HCT116 (cell line): ENCODE measurements at regions not wholly inside any gene's neighbourhood (a gene's known extent, or its start where the extent isn't known, plus 50 kb on each side); places are given as distances from the start of the nearest gene placed in this dataset.

ENCODE experiments used
- ATAC-seq: fragments of 200-7000 bp; cut with Tn5 transposase; 2 replicates; pipeline ENCODE4 v1.9.1; 2020; ENCODE audit warnings: mild to moderate bottlenecking, moderate library complexity
- BruUV-seq: library from RNA; stranded (reverse); fragments of 400-500 nt; replicated peaks from 2 replicates; lab custom pipeline; 2021; lab: Mats Ljungman, UMichigan
- CTCF ChIA-PET: fragments of 300-600 bp; sonication (Branson Sonifier 250); formaldehyde crosslinking; loops from one replicate; lab custom pipeline; 2021; ENCODE audit warnings: antibody characterized with exemption; lab: Charles Lee
- POLR2A ChIA-PET: fragments of 300-600, 350-600 bp; sonication (Branson Sonifier 250); formaldehyde crosslinking; loops from one replicate; lab custom pipeline; 2021; ENCODE audit warnings: antibody characterized with exemption; lab: Charles Lee
- RAD21 ChIA-PET, 2 experiments: fragments of 300-600 bp; sonication (Branson Sonifier 250); formaldehyde crosslinking; loops; one replicate each; lab custom pipeline; 2023; ENCODE audit warnings: low total read pairs in 2 of 2; ENCODE audit not compliant: uncharacterized antibody in 2 of 2, unreplicated experiment in 2 of 2, low non-redundant PET in 1 of 2; lab: Charles Lee
- DNase-seq: peaks from one replicate; pipeline ENCODE4 v3.0.0-alpha.2; 2010; ENCODE audit warnings: low read depth, low spot score
- H2AFZ ChIP-seq: fragments of 200-600 bp; shearing (Covaris generic), sonication (generic); 2 replicates; pipeline ENCODE4 v1.6.1; 2017; ENCODE audit warnings: low read depth, mixed run types, mixed read lengths, antibody characterized with exemption, low read length; ENCODE audit not compliant: poor library complexity, severe bottlenecking
- H3K27ac ChIP-seq: 2 replicates; pipeline ENCODE4 v1.5.1; 2012; ENCODE audit warnings: low read depth, low read length
- H3K27me3 ChIP-seq: fragments of 200-600 bp; sonication (generic); 2 replicates; pipeline ENCODE4 v1.6.1; 2016; ENCODE audit warnings: mixed run types, low read length, mixed read lengths; ENCODE audit not compliant: insufficient read depth
- H3K36me3 ChIP-seq, 2 experiments: fragments of 200-500 bp in 1 of 2; fragments of 200-600 bp in 1 of 2; sonication (Bioruptor generic) in 1 of 2; sonication (generic) in 1 of 2; 2 replicates each; pipeline versions ENCODE4 v1.5.1 to v1.6.1; 2014 to 2016; ENCODE audit warnings: low read length in 2 of 2, inconsistent platforms in 1 of 2, mixed read lengths in 1 of 2, mixed run types in 1 of 2; ENCODE audit not compliant: insufficient read depth in 2 of 2, control insufficient read depth in 1 of 2
- H3K4me1 ChIP-seq, 2 experiments: fragments of 200-600 bp in 1 of 2; sonication (generic) in 1 of 2; 2 replicates each; pipeline versions ENCODE4 v1.5.1 to v1.6.1; 2012 to 2017; ENCODE audit warnings: low read length in 2 of 2, inconsistent platforms in 1 of 2, mild to moderate bottlenecking in 1 of 2, mixed read lengths in 1 of 2, mixed run types in 1 of 2, moderate library complexity in 1 of 2; ENCODE audit not compliant: insufficient read depth in 2 of 2, control insufficient read depth in 1 of 2
- H3K4me2 ChIP-seq: fragments of 200-600 bp; sonication (generic); 2 replicates; pipeline ENCODE4 v1.6.1; 2017; ENCODE audit warnings: mixed run types, low read length, mixed read lengths
- H3K4me3 ChIP-seq, 2 experiments: fragments of 200-600 bp in 1 of 2; sonication (generic) in 1 of 2; replicated peaks in 1 of 2; 2 replicates each; pipeline ENCODE4 v1.5.1; 2011 to 2016; ENCODE audit warnings: low read length in 2 of 2, control low read depth in 1 of 2, low read depth in 1 of 2, mild to moderate bottlenecking in 1 of 2, mixed read lengths in 1 of 2, mixed run types in 1 of 2
- H3K79me2 ChIP-seq: fragments of 200-600 bp; sonication (generic); 2 replicates; pipeline ENCODE4 v1.6.1; 2017; ENCODE audit warnings: mild to moderate bottlenecking, mixed run types, low read length, moderate library complexity, mixed read lengths; ENCODE audit not compliant: insufficient read depth
- H3K9ac ChIP-seq: fragments of 200-600 bp; sonication (generic); 2 replicates; pipeline ENCODE4 v1.6.1; 2016; ENCODE audit warnings: low read length, mixed read lengths
- H3K9me2 ChIP-seq: fragments of 200-600 bp; sonication (generic), shearing (Covaris generic); 2 replicates; pipeline ENCODE4 v1.6.1; 2017; ENCODE audit warnings: mixed run types, mild to moderate bottlenecking, moderate library complexity; ENCODE audit not compliant: insufficient read depth
- H3K9me3 ChIP-seq, 2 experiments: fragments of 200-500 bp in 1 of 2; fragments of 200-600 bp in 1 of 2; sonication (Bioruptor generic) in 1 of 2; sonication (generic) in 1 of 2; 2 replicates each; pipeline ENCODE4 v1.6.1; 2014 to 2017; ENCODE audit warnings: low read length in 2 of 2, mixed read lengths in 2 of 2, inconsistent platforms in 1 of 2, low read depth in 1 of 2, mild to moderate bottlenecking in 1 of 2, mixed run types in 1 of 2, moderate library complexity in 1 of 2; ENCODE audit not compliant: control insufficient read depth in 1 of 2, insufficient read depth in 1 of 2
- H4K20me1 ChIP-seq: fragments of 200-600 bp; sonication (generic), shearing (Covaris generic); 2 replicates; pipeline ENCODE4 v1.6.1; 2017; ENCODE audit warnings: mixed run types, mild to moderate bottlenecking, moderate library complexity; ENCODE audit not compliant: insufficient read depth
- CEBPB ChIP-seq: IDR thresholded peaks from 2 replicates; pipeline ENCODE4 v1.6.1; 2012; ENCODE audit warnings: low read depth
- ELF1 ChIP-seq: IDR thresholded peaks from 2 replicates; pipeline ENCODE4 v1.6.1; 2012; ENCODE audit warnings: low read depth, borderline replicate concordance
- EZH2 ChIP-seq: fragments of 200-600 bp; sonication (generic); IDR thresholded peaks from 2 replicates; pipeline ENCODE4 v1.6.1; 2017; ENCODE audit warnings: antibody characterized with exemption, mixed run types
- POLR2A ChIP-seq: IDR thresholded peaks from 2 replicates; pipeline ENCODE4 v1.7.0; 2011; ENCODE audit warnings: borderline replicate concordance; ENCODE audit not compliant: insufficient read depth, insufficient read length; ENCODE audit errors: extremely low read depth
- POLR2AphosphoS5 ChIP-seq: IDR thresholded peaks from 2 replicates; pipeline ENCODE4 v1.6.1; 2011; ENCODE audit warnings: mild to moderate bottlenecking, low read depth, low read length, moderate library complexity
- REST ChIP-seq: IDR thresholded peaks from 2 replicates; pipeline ENCODE4 v1.6.1; 2012; ENCODE audit warnings: low read depth
- SIN3A ChIP-seq: IDR thresholded peaks from 2 replicates; pipeline ENCODE4 v1.6.1; 2012; ENCODE audit warnings: low read depth
- SP1 ChIP-seq: IDR thresholded peaks from 2 replicates; pipeline ENCODE4 v1.6.1; 2012; ENCODE audit warnings: low read depth
- ZFX ChIP-seq: fragments of 450-650 bp; IDR thresholded peaks from 2 replicates; pipeline ENCODE4 v1.6.1; 2017
- ZNF274 ChIP-seq: fragments of 200-500 bp; sonication (Bioruptor generic); IDR thresholded peaks from 2 replicates; pipeline ENCODE4 v1.6.1; 2014; ENCODE audit warnings: mild to moderate bottlenecking, low read depth, low read length, inconsistent platforms
- intact Hi-C: fragments of 100-400 bp; cut with micrococcal nuclease; formaldehyde crosslinking; loops from 2 replicates; pipeline ENCODE4 v1.10.0; 2022

GRCh38 chr6:165970001-165970400 is 197.7 kb downstream of the TBXT start:
- BruUV-seq: no TSS peak
- no peaks in the 10 kb centered on the region for H4K20me1 ChIP-seq
- no peaks in the 10 kb centered on the region for H3K79me2 ChIP-seq
- no peaks in the 10 kb centered on the region for H3K27me3 ChIP-seq
- no peaks in the 10 kb centered on the region for H3K9me3 ChIP-seq
- ChIA-PET POLR2A (no interaction called here), RAD21 (no interaction called here), CTCF (no interaction called here)
- H3K9ac ChIP-seq: no peak overlapping the region
- H3K36me3 ChIP-seq: no peaks in the 10 kb centered on the region
- DNase-seq (no peak), ATAC-seq (no peak)
- no peak overlapping the region for H2AFZ ChIP-seq
- no peak overlapping the region for H3K4me2 ChIP-seq
- H3K4me1 ChIP-seq: no peaks in the 10 kb centered on the region
- intact Hi-C loops: no loop called here
- TF ChIP-seq SP1: no peak
- TF ChIP-seq CEBPB: no peak
- TF ChIP-seq POLR2A: no peak
- no peak for TF ChIP-seq ZFX
- TF ChIP-seq SIN3A: no peak
- TF ChIP-seq POLR2AphosphoS5: no peak
- TF ChIP-seq ELF1: no peak
- no peak for TF ChIP-seq REST
- no peak for TF ChIP-seq EZH2
- no peak for TF ChIP-seq ZNF274
- no peaks in the 10 kb centered on the region for H3K9me2 ChIP-seq
- no peak overlapping the region for H3K4me3 ChIP-seq
- H3K27ac ChIP-seq: no peak overlapping the region
